ENCODE measurements at regions not wholly inside any gene's neighbourhood (a gene's known extent, or its start where the extent isn't known, plus 50 kb on each side); places are given as distances from the start of the nearest gene placed in this dataset.

DNA sequence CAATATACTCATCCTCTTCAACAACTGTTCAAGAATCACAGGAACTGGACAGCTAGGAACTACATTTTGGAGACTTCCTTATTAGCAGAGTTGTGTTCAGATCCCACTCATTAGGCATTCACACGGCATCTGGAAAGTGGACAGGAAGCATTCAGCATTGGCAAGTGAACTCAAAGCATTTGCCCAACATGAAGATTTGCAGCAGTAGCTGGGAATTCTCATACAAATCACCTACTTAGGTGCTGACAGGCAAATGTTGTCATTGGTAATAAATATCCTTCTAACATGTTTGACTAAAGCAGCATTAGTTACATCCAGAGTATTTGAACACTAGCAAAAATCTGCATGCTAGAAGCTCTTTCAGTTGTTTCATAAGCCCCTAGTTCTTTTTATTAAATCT lies 350.8 kb downstream of the PTH2R start:
- no peak for TF ChIP-seq POLR2AphosphoS5 (IDR thresholded peaks at IDR 0.05; ENCODE audit: low read depth, low read length)
- TF ChIP-seq, protein P1, sequence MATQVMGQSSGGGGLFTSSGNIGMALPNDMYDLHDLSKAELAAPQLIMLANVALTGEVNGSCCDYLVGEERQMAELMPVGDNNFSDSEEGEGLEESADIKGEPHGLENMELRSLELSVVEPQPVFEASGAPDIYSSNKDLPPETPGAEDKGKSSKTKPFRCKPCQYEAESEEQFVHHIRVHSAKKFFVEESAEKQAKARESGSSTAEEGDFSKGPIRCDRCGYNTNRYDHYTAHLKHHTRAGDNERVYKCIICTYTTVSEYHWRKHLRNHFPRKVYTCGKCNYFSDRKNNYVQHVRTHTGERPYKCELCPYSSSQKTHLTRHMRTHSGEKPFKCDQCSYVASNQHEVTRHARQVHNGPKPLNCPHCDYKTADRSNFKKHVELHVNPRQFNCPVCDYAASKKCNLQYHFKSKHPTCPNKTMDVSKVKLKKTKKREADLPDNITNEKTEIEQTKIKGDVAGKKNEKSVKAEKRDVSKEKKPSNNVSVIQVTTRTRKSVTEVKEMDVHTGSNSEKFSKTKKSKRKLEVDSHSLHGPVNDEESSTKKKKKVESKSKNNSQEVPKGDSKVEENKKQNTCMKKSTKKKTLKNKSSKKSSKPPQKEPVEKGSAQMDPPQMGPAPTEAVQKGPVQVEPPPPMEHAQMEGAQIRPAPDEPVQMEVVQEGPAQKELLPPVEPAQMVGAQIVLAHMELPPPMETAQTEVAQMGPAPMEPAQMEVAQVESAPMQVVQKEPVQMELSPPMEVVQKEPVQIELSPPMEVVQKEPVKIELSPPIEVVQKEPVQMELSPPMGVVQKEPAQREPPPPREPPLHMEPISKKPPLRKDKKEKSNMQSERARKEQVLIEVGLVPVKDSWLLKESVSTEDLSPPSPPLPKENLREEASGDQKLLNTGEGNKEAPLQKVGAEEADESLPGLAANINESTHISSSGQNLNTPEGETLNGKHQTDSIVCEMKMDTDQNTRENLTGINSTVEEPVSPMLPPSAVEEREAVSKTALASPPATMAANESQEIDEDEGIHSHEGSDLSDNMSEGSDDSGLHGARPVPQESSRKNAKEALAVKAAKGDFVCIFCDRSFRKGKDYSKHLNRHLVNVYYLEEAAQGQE (IDR thresholded peaks at IDR 0.05; ENCODE audit: insufficient read depth in 1 of 2, low read depth in 2 of 2, low read length in 2 of 2), result no peak
- no peak for TF ChIP-seq FOXP2 (optimal IDR thresholded peaks at IDR 0.05; ENCODE audit: borderline replicate concordance, extremely low read depth, extremely low read length, insufficient read depth)

All from PFSK-1 (cell line).